ENCODE measurements at regions not wholly inside any gene's neighbourhood (a gene's known extent, or its start where the extent isn't known, plus 50 kb on each side); places are given as distances from the start of the nearest gene placed in this dataset.

- intact Hi-C loops (cut with micrococcal nuclease; ENCODE audit: unreplicated experiment) (no loop called here), in situ Hi-C loops (cut with MboI) (no loop called here)
- ATAC-seq (no peak), DNase-seq (ENCODE audit: low read depth, low spot score) (no peak), FAIRE-seq (no peak)
- Histone ChIP-seq H2AFZ (ENCODE audit: control insufficient read depth, low read depth, low read length) (no peak overlapping the region), H3K4me2 (ENCODE audit: control insufficient read depth, insufficient read depth) (no peak overlapping the region), H3K4me3 (no peak overlapping the region), H3K79me2 (ENCODE audit: control insufficient read depth, insufficient read depth, low read length) (no peaks in the 10 kb centered on the region), H3K9ac (ENCODE audit: control insufficient read depth, insufficient read depth, low read length) (no peak overlapping the region), H3K27me3 (replicated peaks in 1 of 2; ENCODE audit: control insufficient read depth in 2 of 2, insufficient read depth in 2 of 2, low read length in 1 of 2) (no peaks in the 10 kb centered on the region), H3K4me1 (ENCODE audit: control insufficient read depth, insufficient read depth, low read length) (no peaks in the 10 kb centered on the region), H3K9me3 (replicated peaks; ENCODE audit: control insufficient read depth, insufficient read depth, low read length) (no peaks in the 10 kb centered on the region), H4K20me1 (ENCODE audit: control insufficient read depth, insufficient read depth) (no peaks in the 10 kb centered on the region), H3K36me3 (ENCODE audit: control insufficient read depth in 2 of 2, insufficient read depth in 2 of 2, low read length in 1 of 2) (no peaks in the 10 kb centered on the region), H3K27ac (ENCODE audit: control insufficient read depth, insufficient read depth) (no peak overlapping the region)
- RAD21 ChIA-PET (ENCODE audit: unreplicated experiment): no interaction called here
- TF ChIP-seq STAT3 (IDR thresholded peaks at IDR 0.05; ENCODE audit: low read depth, low read length) (no peak), NBN (IDR thresholded peaks at IDR 0.05) (no peak), RAD21 (IDR thresholded peaks at IDR 0.05; ENCODE audit: insufficient read depth, low read depth, low read length) (no peak), IKZF2 (IDR thresholded peaks at IDR 0.05) (no peak), IKZF1 (conservative IDR thresholded peaks at IDR 0.05) (no peak), CHD1 (IDR thresholded peaks at IDR 0.05; ENCODE audit: low read depth, low read length) (no peak), BMI1 (IDR thresholded peaks at IDR 0.05; ENCODE audit: borderline replicate concordance) (no peak), NFYA (IDR thresholded peaks at IDR 0.05; ENCODE audit: borderline replicate concordance, low read depth, low read length) (no peak), TARDBP (IDR thresholded peaks at IDR 0.05; ENCODE audit: borderline replicate concordance) (no peak), EP300 (IDR thresholded peaks at IDR 0.05; ENCODE audit: borderline replicate concordance in 1 of 2, control insufficient read depth in 1 of 2, low read depth in 2 of 2, low read length in 2 of 2) (no peak), ZNF274 (IDR thresholded peaks at IDR 0.05; ENCODE audit: insufficient read depth, insufficient read length) (no peak), SKIL (IDR thresholded peaks at IDR 0.05; ENCODE audit: low read depth, poor library complexity, severe bottlenecking) (no peak)
- TF ChIP-seq, protein P1, sequence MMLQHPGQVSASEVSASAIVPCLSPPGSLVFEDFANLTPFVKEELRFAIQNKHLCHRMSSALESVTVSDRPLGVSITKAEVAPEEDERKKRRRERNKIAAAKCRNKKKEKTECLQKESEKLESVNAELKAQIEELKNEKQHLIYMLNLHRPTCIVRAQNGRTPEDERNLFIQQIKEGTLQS (IDR thresholded peaks at IDR 0.05; ENCODE audit: borderline replicate concordance, extremely low read depth, low read depth, low read length): no peak
- POLR2A ChIA-PET: interaction anchor here (1.2 kb wide), 1 partner anchor 78 kb away, joined by 3 read pairs; no protein-coding TSS in a partner anchor
- BruUV-seq (replicated peaks): no TSS peak
- WGBS (ENCODE audit: insufficient coverage, insufficient replicate concordance, low lambda C conversion rate, missing lambda C conversion rate): 14% methylated on average over 3 of the region's 3 CpGs
- SMC1A ChIA-PET (ENCODE audit: uncharacterized antibody, unreplicated experiment): interaction anchor here (0.7 to 1.2 kb wide), 4 partner anchors 9 to 162 kb away, joined by 3 to 4 read pairs (median 3); no protein-coding TSS in a partner anchor
- CTCF ChIA-PET: interaction anchor here (1.1 kb wide), 1 partner anchor 752 kb away, joined by 3 read pairs; no protein-coding TSS in a partner anchor
Measured at GRCh38 chr18:30625961-30626360, 416.6 kb downstream of the DSC3 start.
